ENCODE measurements at regions not wholly inside any gene's neighbourhood (a gene's known extent, or its start where the extent isn't known, plus 50 kb on each side); places are given as distances from the start of the nearest gene placed in this dataset.

DNA sequence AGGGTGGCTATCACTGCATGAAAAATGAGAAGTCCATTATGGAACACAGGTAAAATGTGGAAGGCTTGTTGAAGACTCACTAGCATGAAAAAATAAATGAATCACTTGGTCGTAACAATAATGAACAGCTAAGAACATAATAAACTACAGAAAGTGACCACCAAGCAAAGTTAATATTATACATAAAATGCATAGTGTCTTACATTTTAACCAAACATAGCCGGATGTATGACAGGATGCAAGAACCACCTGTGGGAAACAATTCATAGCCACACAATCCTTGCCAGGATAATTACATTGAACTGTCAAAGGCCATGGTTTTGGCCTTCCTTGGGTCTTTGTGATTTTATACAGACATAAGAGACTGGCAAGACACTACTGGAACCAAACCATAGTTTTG, 81.9 kb upstream of the ATXN3L start (continued):
- TF ChIP-seq PAXIP1 (CRISPR knock-in tag; conservative IDR thresholded peaks at IDR 0.05) (no peak), ZNF773 (CRISPR knock-in tag; IDR thresholded peaks at IDR 0.05; ENCODE audit: borderline replicate concordance) (no peak), HNF4G (IDR thresholded peaks at IDR 0.05; ENCODE audit: borderline replicate concordance, low read depth, low read length) (no peak), HNF4G (CRISPR knock-in tag; IDR thresholded peaks at IDR 0.05; ENCODE audit: borderline replicate concordance, low read depth) (no peak), TEF (CRISPR knock-in tag; IDR thresholded peaks at IDR 0.05) (no peak), ZNF281 (CRISPR knock-in tag; IDR thresholded peaks at IDR 0.05; ENCODE audit: borderline replicate concordance) (no peak), HOXA3 (CRISPR knock-in tag; IDR thresholded peaks at IDR 0.05) (no peak), ZFP37 (CRISPR knock-in tag; IDR thresholded peaks at IDR 0.05; ENCODE audit: borderline replicate concordance) (no peak), ZNF746 (CRISPR knock-in tag; IDR thresholded peaks at IDR 0.05) (no peak), ZNF138 (CRISPR knock-in tag; IDR thresholded peaks at IDR 0.05; ENCODE audit: low read depth) (no peak), TARDBP (CRISPR knock-in tag; IDR thresholded peaks at IDR 0.05) (no peak), TMF1 (CRISPR knock-in tag; IDR thresholded peaks at IDR 0.05; ENCODE audit: low read depth) (no peak)
- TF ChIP-seq, protein P1, sequence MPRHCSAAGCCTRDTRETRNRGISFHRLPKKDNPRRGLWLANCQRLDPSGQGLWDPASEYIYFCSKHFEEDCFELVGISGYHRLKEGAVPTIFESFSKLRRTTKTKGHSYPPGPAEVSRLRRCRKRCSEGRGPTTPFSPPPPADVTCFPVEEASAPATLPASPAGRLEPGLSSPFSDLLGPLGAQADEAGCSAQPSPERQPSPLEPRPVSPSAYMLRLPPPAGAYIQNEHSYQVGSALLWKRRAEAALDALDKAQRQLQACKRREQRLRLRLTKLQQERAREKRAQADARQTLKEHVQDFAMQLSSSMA (CRISPR knock-in tag; IDR thresholded peaks at IDR 0.05): no peak

Measured in HepG2 (cell line).